Tibial nerve (tissue), 4 donors: ENCODE measurements at regions not wholly inside any gene's neighbourhood (a gene's known extent, or its start where the extent isn't known, plus 50 kb on each side); places are given as distances from the start of the nearest gene placed in this dataset.

ENCODE experiments used
- EP300 ChIP-seq, 2 donors: sonication (generic); formaldehyde crosslinking; IDR thresholded peaks; one replicate each; pipeline ENCODE4 v1.6.1; 2017; ENCODE audit warnings: antibody characterized with exemption in 2 of 2, mild to moderate bottlenecking in 1 of 2
- POLR2A ChIP-seq, 2 donors: fragments of 450-650 bp; IDR thresholded peaks; one replicate each; pipeline ENCODE4 v1.6.1; 2017; ENCODE audit warnings: antibody characterized with exemption in 2 of 2, mild to moderate bottlenecking in 2 of 2, moderate library complexity in 2 of 2
- TF ChIP-seq, protein P1 (sequence below), 5 experiments: fragments of 200-600 bp in 3 of 5; fragments of 450-650 bp in 2 of 5; sonication (generic) in 3 of 5; IDR thresholded peaks; one replicate each; pipeline ENCODE4 v1.5.1; 2016 to 2019; ENCODE audit warnings: antibody characterized with exemption in 5 of 5, mild to moderate bottlenecking in 3 of 5, moderate library complexity in 2 of 5

DNA sequence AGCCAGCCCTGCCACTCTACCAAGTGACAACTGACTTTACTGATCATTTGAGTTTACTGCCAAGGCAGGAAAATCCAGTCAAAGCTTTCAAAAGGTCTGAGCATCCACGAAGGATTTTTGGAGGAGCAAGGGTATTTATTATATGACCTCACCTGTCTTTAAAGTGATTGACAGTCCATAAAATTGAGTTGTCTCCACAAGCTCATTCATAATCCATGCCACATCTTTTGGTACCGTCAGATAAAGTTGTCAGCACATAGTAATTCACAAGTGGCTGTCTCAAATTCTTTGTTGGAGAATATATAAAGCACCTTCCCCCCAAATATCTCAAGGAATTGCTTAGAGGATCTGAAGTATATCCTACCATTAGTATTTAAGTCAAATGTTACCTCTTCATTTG is 240.5 kb downstream of the METTL4 start:
- TF ChIP-seq, protein P1, sequence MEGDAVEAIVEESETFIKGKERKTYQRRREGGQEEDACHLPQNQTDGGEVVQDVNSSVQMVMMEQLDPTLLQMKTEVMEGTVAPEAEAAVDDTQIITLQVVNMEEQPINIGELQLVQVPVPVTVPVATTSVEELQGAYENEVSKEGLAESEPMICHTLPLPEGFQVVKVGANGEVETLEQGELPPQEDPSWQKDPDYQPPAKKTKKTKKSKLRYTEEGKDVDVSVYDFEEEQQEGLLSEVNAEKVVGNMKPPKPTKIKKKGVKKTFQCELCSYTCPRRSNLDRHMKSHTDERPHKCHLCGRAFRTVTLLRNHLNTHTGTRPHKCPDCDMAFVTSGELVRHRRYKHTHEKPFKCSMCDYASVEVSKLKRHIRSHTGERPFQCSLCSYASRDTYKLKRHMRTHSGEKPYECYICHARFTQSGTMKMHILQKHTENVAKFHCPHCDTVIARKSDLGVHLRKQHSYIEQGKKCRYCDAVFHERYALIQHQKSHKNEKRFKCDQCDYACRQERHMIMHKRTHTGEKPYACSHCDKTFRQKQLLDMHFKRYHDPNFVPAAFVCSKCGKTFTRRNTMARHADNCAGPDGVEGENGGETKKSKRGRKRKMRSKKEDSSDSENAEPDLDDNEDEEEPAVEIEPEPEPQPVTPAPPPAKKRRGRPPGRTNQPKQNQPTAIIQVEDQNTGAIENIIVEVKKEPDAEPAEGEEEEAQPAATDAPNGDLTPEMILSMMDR (IDR thresholded peaks at IDR 0.05): no peak
- no peak for TF ChIP-seq EP300 (IDR thresholded peaks at IDR 0.05)
- no peak for TF ChIP-seq POLR2A (IDR thresholded peaks at IDR 0.05)
